Tongue (tissue), 2 donors: ENCODE measurements at regions not wholly inside any gene's neighbourhood (a gene's known extent, or its start where the extent isn't known, plus 50 kb on each side); places are given as distances from the start of the nearest gene placed in this dataset. TPM values are rescaled to one million over a fixed set of nuclear protein-coding genes. Genes with fewer than 3 reads are reported as not detected.

Experiments
- DNase-seq: peaks from one replicate; pipeline ENCODE4 v3.0.0-alpha.2; 2015
- small RNA-seq: library from RNA; depleted of rRNA; stranded (forward); fragments of <200 nt; gene quantifications from one replicate; pipeline ENCODE3, GENCODE V24; 2014; ENCODE audit warnings: low replicate concordance

GRCh38 chr20:6209093-6209492 is 86.3 kb upstream of the FERMT1 start:
- no peak for DNase-seq

GRCh38 chr20:6200092-6200491 is 77.3 kb upstream of the FERMT1 start:
- no peak for DNase-seq

GRCh38 chr20:6185268-6185667 is 62.4 kb upstream of the FERMT1 start:
- peak; percentile 5 for DNase-seq

GRCh38 chr20:6184086-6184485 is 61.3 kb upstream of the FERMT1 start:
- no peak for DNase-seq

- DNase-seq, result no peak
Measured at GRCh38 chr20:6180531-6180930, 57.7 kb upstream of the FERMT1 start.

- peak; percentile 68 for DNase-seq
Measured at GRCh38 chr20:6178537-6178936, 55.7 kb upstream of the FERMT1 start.

- DNase-seq, result no peak
Measured at GRCh38 chr20:6173481-6173880, 50.7 kb upstream of the FERMT1 start.

Small RNAs in the stretch of these regions (small RNA-seq; reads per million reads assigned to genes)
- not detected for gene AL109618.2
